PFSK-1 (cell line): ENCODE measurements at regions not wholly inside any gene's neighbourhood (a gene's known extent, or its start where the extent isn't known, plus 50 kb on each side); places are given as distances from the start of the nearest gene placed in this dataset.

Experiments
- FOXP2 ChIP-seq: optimal IDR thresholded peaks from 2 replicates; pipeline ENCODE3; 2011; ENCODE audit warnings: borderline replicate concordance, control low read depth, inconsistent platforms; ENCODE audit not compliant: insufficient read depth; ENCODE audit errors: extremely low read length, extremely low read depth
- POLR2AphosphoS5 ChIP-seq: IDR thresholded peaks from 2 replicates; pipeline ENCODE4 v1.6.1; 2012; ENCODE audit warnings: low read depth, mild to moderate bottlenecking, control low read depth, low read length, moderate library complexity
- SIN3A ChIP-seq: IDR thresholded peaks from 2 replicates; pipeline ENCODE4 v1.6.1; 2012; ENCODE audit warnings: mild to moderate bottlenecking, low read length, moderate library complexity, borderline replicate concordance; ENCODE audit not compliant: insufficient read depth
- TAF1 ChIP-seq: IDR thresholded peaks from 2 replicates; pipeline ENCODE4 v1.6.1; 2012; ENCODE audit warnings: low read length, control low read depth, borderline replicate concordance; ENCODE audit not compliant: insufficient read depth
- TF ChIP-seq, protein P1 (sequence below), 2 experiments: IDR thresholded peaks; 2 replicates each; pipeline versions ENCODE4 v1.6.1 to v1.8.0; 2011 to 2012; ENCODE audit warnings: low read depth in 2 of 2, low read length in 2 of 2, control low read depth in 1 of 2, inconsistent platforms in 1 of 2, mild to moderate bottlenecking in 1 of 2, moderate library complexity in 1 of 2; ENCODE audit not compliant: insufficient read depth in 1 of 2

DNA sequence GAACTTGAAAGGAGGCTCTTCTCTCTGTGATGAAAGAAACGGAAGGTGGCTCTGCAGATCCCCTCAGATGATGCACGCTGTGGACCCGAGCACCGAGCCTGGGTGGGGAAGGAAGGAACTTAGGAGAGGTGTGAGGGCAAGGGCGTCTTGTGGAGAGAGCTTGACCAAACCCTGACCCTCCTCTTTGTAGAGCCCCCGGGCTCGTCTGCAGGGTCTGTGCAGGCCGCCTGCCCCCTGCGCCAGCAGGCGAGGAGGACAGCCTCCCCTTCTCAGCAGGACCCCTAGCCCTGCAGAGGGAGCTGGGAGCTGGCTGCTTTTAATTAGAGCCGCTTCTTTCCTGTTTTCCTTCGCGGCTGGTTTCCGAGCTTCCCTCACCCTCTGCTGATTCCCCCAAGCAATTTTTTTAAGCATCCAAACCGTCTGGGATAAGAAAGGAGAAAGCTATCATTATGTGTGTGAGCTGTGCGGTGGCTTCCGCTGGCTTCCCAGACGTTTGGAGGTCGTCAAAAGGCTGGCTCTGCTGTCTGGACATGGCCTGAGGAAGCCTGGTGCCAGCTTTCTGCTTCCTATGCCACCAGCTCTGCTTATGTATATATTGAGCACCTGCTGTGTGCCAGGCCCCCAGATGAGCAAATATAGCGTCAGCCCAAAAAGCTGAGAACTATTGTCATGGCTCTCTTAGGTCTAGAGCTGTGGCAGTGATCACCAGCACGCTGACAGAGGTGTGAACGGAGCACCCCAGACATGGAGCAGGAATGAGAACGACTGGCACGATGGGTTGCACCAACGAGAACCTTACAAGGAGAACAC lies 160.2 kb upstream of the IRF2BP2 start:
- TF ChIP-seq TAF1, result no peak
- TF ChIP-seq SIN3A, result peak; percentile 51; the same call in 1 of the 2 replicates

DNA sequence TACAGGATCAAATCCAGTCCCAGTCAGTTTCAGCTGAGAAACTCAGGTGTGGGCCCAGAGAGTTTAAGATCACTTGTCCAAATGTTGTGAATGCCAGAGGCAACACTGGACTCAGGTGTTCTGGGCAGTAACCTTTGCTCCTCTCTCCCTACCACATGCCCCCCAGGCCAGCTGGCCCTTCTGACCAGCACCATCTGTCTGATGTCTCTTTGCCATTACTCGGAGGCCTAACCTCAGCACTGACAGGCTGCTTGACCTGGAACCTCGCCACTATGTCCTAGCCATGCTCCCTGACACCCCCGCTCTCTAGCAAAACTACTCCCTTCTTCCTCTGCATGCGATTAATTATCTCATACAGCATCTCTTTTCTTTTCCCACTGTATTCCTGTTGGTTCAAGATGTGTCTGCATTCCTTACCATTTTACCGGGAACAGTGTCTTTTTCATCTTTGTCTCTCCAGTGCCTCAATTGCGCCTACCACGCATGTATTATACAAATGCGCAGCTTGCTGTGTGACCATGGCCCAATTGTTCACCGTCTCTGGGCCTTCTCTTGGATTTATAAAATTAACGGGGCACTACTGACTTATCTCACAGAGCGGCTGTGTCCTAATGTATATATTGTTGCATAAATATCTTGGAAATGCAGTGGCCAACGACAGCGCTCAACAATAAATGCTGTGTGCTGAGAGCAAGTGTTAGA lies 159.5 kb upstream of the IRF2BP2 start:
- TF ChIP-seq, protein P1, sequence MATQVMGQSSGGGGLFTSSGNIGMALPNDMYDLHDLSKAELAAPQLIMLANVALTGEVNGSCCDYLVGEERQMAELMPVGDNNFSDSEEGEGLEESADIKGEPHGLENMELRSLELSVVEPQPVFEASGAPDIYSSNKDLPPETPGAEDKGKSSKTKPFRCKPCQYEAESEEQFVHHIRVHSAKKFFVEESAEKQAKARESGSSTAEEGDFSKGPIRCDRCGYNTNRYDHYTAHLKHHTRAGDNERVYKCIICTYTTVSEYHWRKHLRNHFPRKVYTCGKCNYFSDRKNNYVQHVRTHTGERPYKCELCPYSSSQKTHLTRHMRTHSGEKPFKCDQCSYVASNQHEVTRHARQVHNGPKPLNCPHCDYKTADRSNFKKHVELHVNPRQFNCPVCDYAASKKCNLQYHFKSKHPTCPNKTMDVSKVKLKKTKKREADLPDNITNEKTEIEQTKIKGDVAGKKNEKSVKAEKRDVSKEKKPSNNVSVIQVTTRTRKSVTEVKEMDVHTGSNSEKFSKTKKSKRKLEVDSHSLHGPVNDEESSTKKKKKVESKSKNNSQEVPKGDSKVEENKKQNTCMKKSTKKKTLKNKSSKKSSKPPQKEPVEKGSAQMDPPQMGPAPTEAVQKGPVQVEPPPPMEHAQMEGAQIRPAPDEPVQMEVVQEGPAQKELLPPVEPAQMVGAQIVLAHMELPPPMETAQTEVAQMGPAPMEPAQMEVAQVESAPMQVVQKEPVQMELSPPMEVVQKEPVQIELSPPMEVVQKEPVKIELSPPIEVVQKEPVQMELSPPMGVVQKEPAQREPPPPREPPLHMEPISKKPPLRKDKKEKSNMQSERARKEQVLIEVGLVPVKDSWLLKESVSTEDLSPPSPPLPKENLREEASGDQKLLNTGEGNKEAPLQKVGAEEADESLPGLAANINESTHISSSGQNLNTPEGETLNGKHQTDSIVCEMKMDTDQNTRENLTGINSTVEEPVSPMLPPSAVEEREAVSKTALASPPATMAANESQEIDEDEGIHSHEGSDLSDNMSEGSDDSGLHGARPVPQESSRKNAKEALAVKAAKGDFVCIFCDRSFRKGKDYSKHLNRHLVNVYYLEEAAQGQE (IDR thresholded peaks at IDR 0.05; ENCODE audit: insufficient read depth in 1 of 2, low read depth in 2 of 2, low read length in 2 of 2), result no peak
- TF ChIP-seq POLR2AphosphoS5 (no peak), SIN3A (no peak), FOXP2 (no peak), TAF1 (no peak)

DNA sequence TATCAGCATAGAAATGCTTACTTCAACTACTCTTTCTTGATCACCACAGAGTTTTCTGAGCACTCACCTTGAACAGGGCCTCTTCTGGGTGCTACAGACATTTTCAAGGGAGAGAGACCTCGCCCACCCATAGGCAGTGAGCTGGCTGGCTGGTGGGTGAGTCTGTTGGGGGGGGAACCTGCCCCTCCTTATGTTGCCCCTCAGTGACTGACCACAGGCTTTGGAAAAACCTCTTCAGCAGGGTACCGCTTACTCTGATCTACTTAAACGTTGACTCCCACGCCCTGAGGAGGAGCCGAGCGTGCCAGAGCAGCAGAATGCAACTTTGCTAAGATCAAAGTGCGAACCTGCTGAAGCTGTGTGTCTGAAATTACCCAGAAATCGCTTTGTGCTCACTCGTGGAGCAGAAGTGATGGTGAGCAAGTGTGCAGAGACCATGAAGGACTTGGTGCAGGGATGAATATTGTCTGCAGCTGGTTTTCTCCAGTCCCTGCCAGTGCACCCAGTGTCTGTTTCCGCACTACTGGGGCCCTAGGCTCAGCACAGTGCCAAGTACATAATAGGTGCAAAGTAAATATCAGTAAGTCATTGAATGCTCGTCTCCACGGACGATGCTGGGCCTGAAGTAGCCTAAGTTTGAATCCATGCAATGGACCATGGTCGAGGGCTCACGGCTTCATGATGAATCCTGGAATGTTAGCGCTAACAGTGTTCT lies 158.7 kb upstream of the IRF2BP2 start:
- TF ChIP-seq FOXP2 (no peak), POLR2AphosphoS5 (no peak), TAF1 (no peak)

DNA sequence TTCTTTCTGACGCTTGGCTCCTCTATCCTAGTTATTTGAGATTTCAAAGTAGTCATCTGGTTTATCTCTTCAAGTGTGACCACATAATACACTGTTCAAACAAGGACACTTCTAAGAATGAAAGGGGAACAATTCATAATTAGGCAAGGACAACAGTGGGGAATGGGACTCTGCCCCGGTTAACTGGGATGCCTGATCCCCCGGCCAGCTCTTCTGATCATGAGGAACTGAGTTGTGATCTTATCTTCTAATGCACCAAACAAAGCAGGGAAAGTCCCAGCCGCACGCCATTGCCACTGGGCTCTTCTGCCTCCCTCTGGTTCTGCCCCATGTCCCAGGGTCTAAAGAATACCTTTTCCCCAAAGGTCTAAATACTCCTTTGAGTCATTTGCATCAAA lies 158.2 kb upstream of the IRF2BP2 start:
- TF ChIP-seq FOXP2, result no peak
- TF ChIP-seq TAF1, result no peak
- TF ChIP-seq POLR2AphosphoS5, result no peak
- no peak for TF ChIP-seq SIN3A
- TF ChIP-seq, protein P1 (IDR thresholded peaks at IDR 0.05; ENCODE audit: insufficient read depth in 1 of 2, low read depth in 2 of 2, low read length in 2 of 2), result no peak

DNA sequence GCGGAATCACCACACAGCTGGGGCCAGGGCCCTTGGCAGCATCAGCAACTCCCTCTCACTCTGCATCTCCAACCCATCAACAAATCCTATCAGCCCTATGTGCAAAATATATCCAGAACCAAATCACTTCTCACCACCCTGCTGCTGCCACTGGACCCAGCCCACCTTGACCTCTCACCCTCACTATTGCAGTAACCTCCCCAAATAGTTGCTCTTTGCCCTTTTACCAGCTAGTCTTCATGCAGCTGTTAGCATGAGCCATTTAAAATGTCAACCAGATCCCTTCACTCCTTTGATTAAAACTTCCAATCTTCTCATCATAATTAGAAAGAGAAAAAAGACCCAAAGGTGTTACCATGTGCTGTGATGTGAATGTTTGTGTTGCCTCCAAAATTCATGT lies 155.7 kb upstream of the IRF2BP2 start:
- TF ChIP-seq, protein P1 (IDR thresholded peaks at IDR 0.05; ENCODE audit: insufficient read depth in 1 of 2, low read depth in 2 of 2, low read length in 2 of 2), result no peak
- TF ChIP-seq SIN3A, result no peak
- no peak for TF ChIP-seq FOXP2
- no peak for TF ChIP-seq POLR2AphosphoS5
- TF ChIP-seq TAF1, result no peak

DNA sequence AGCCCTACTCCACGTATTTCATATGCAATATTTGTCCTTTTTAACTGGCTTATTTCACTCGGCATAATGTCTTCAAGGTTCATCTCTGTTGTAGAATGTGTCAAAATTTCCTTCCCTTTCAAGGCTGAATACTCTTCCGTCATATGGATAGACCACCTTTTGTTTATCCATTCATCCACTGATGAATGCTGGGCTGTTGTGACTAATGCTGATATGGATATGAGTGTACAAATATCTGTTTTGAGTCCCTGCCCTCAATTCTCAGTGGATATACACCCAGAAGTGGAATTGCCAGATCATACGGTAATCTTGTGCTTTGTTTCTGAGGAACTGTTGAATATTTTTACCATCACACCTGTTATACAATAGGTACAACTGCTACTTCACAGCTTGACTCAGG lies 155.2 kb upstream of the IRF2BP2 start:
- TF ChIP-seq FOXP2, result no peak
- no peak for TF ChIP-seq TAF1
- TF ChIP-seq SIN3A, result no peak
- TF ChIP-seq POLR2AphosphoS5, result no peak
- TF ChIP-seq, protein P1 (IDR thresholded peaks at IDR 0.05; ENCODE audit: insufficient read depth in 1 of 2, low read depth in 2 of 2, low read length in 2 of 2), result no peak
